Kidney (tissue), 13 donors: ENCODE measurements at regions not wholly inside any gene's neighbourhood (a gene's known extent, or its start where the extent isn't known, plus 50 kb on each side); places are given as distances from the start of the nearest gene placed in this dataset.

Experiments
- DNase-seq, 5 donors: peaks; one replicate each; pipeline ENCODE4 v3.0.0-alpha.2; 2013 to 2020
- FAIRE-seq: peaks from 2 replicates; lab custom pipeline; 2012; peaks lifted over from hg19 to GRCh38; lab: Jason Lieb, UNC
- H3K27ac ChIP-seq, 2 donors: one replicate each; pipeline ENCODE4 v1.7.0; 2013; ENCODE audit warnings: low read depth in 2 of 2, low read length in 2 of 2, inconsistent platforms in 1 of 2
- H3K27me3 ChIP-seq: one replicate; pipeline ENCODE4 v1.7.1; 2013; ENCODE audit warnings: low read length, inconsistent platforms; ENCODE audit not compliant: control insufficient read depth, insufficient read depth
- H3K36me3 ChIP-seq, 3 donors: one replicate each; pipeline versions ENCODE4 v1.7.0 to v1.7.1; 2013; ENCODE audit warnings: low read length in 3 of 3, control low read depth in 1 of 3, inconsistent platforms in 1 of 3; ENCODE audit not compliant: insufficient read depth in 3 of 3, control insufficient read depth in 2 of 3
- H3K4me1 ChIP-seq, 3 donors: one replicate each; pipeline versions ENCODE4 v1.7.0 to v1.7.1; 2013; ENCODE audit warnings: low read length in 3 of 3, inconsistent platforms in 1 of 3, low read depth in 1 of 3; ENCODE audit not compliant: control insufficient read depth in 2 of 3, insufficient read depth in 2 of 3
- H3K4me3 ChIP-seq, 3 donors: one replicate each; pipeline versions ENCODE4 v1.7.0 to v1.8.1; 2013; ENCODE audit warnings: low read length in 3 of 3, control low read depth in 1 of 3, inconsistent platforms in 1 of 3
- H3K9ac ChIP-seq, 3 donors: one replicate each; pipeline versions ENCODE4 v1.7.0 to v1.7.1; 2013; ENCODE audit warnings: low read length in 3 of 3, control low read depth in 1 of 3, inconsistent platforms in 1 of 3
- H3K9me3 ChIP-seq, 3 donors: one replicate each; pipeline versions ENCODE4 v1.7.0 to v1.7.1; 2013; ENCODE audit warnings: low read length in 3 of 3, control low read depth in 1 of 3, inconsistent platforms in 1 of 3; ENCODE audit not compliant: control insufficient read depth in 2 of 3, insufficient read depth in 1 of 3
- intact Hi-C: fragments of 100-400 bp; cut with DNase I; formaldehyde crosslinking; loops from one replicate; pipeline ENCODE4 v1.11.1; 2022
- TF ChIP-seq, protein P1 (sequence below): IDR thresholded peaks from 3 replicates; pipeline ENCODE4 v1.5.1; 2012; ENCODE audit warnings: mild to moderate bottlenecking, moderate library complexity, borderline replicate concordance; ENCODE audit not compliant: insufficient read depth; ENCODE audit errors: extremely low read depth
- donor health status: control.
- donor health status: control.
- donor health status: control.
- donor health status: control.
- donor health status: control.
- donor health status: DM: yes; HTN: yes; CAD: no.
- donor health status: Normal renal cell carcinoma (clear cell type).

DNA sequence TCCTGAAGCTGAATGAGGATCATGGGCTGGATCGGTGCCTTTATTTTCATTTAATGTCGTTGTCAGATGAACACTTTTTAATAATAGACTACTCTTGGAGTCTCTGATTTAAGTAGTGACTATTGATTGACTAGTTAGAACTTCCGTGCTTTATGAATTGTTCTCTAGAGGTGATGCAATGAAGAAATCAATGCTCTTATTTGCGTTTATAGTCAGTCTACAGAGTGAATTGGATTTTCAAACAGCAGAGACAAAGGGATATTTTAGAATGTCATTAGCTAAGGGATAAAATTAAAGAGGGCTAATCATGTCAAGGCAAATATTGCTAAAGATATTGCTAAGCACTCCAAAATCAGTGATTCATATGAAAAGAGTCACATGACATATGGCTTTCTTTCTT lies 652.0 kb upstream of the NRP1 start:
- Histone ChIP-seq H3K9me3 (no peaks in the 10 kb centered on the region), H3K27me3 (no peaks in the 10 kb centered on the region), H3K27ac (no peak overlapping the region), H3K4me3 (no peak overlapping the region), H3K9ac (no peak overlapping the region), H3K36me3 (no peaks in the 10 kb centered on the region), H3K4me1 (no peaks in the 10 kb centered on the region)
- TF ChIP-seq, protein P1, sequence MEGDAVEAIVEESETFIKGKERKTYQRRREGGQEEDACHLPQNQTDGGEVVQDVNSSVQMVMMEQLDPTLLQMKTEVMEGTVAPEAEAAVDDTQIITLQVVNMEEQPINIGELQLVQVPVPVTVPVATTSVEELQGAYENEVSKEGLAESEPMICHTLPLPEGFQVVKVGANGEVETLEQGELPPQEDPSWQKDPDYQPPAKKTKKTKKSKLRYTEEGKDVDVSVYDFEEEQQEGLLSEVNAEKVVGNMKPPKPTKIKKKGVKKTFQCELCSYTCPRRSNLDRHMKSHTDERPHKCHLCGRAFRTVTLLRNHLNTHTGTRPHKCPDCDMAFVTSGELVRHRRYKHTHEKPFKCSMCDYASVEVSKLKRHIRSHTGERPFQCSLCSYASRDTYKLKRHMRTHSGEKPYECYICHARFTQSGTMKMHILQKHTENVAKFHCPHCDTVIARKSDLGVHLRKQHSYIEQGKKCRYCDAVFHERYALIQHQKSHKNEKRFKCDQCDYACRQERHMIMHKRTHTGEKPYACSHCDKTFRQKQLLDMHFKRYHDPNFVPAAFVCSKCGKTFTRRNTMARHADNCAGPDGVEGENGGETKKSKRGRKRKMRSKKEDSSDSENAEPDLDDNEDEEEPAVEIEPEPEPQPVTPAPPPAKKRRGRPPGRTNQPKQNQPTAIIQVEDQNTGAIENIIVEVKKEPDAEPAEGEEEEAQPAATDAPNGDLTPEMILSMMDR = no peak
- DNase-seq = no peak
- intact Hi-C loops = no loop called here
- FAIRE-seq = no peak

DNA sequence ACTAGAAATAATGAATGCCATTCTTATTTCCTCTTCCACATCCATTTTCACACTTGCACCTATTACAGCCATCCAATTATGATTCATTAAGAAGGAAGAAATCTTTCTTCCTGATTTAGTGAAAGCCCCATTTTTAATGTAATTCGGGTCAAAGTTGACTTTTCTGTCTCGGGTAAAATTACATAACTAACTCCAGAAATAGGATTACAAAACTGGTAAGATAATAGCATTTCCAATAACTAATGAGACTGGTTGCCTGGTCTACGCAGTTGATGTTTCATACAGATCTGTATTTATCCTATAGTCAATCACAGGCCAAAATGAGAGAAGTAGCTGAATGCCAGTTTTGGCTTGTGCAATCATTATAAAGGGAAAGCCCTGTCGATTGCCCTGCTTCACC lies 651.5 kb upstream of the NRP1 start:
- H3K4me1 ChIP-seq = no peaks in the 10 kb centered on the region
- no peak for FAIRE-seq
- no peak overlapping the region for H3K9ac ChIP-seq

DNA sequence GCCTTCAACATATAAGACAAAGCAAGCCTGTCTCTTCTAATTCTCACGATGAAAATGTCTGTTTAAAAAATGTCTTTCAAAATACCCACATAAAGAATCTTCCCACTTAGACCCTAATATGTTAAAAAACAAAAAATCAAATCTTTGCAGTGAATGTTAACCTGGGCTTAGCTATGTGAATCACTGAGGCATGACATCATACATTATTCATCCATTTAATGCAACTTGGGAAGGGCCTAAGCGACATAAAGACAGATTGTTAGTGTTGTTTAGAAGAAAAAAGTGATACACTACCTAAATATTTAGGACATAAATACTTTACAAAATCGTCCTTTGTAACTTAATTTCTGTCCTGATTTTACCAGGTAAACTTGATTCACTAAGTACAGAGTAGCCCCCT lies 648.5 kb upstream of the NRP1 start:
- Histone ChIP-seq H3K9me3 (no peaks in the 10 kb centered on the region), H3K36me3 (no peaks in the 10 kb centered on the region), H3K4me3 (no peak overlapping the region), H3K4me1 (no peaks in the 10 kb centered on the region), H3K27ac (no peak overlapping the region), H3K27me3 (no peaks in the 10 kb centered on the region), H3K9ac (no peak overlapping the region)
- DNase-seq = no peak
- intact Hi-C loops = no loop called here
- no peak for FAIRE-seq
- TF ChIP-seq, protein P1 = no peak

More for the DNA sequence above, 651.5 kb upstream of the NRP1 start:
- DNase-seq = no peak
- no peaks in the 10 kb centered on the region for H3K9me3 ChIP-seq
- no peaks in the 10 kb centered on the region for H3K27me3 ChIP-seq
- intact Hi-C loops = no loop called here
- no peak overlapping the region for H3K4me3 ChIP-seq
- H3K36me3 ChIP-seq = no peaks in the 10 kb centered on the region
- TF ChIP-seq, protein P1 = no peak
- no peak overlapping the region for H3K27ac ChIP-seq

DNA sequence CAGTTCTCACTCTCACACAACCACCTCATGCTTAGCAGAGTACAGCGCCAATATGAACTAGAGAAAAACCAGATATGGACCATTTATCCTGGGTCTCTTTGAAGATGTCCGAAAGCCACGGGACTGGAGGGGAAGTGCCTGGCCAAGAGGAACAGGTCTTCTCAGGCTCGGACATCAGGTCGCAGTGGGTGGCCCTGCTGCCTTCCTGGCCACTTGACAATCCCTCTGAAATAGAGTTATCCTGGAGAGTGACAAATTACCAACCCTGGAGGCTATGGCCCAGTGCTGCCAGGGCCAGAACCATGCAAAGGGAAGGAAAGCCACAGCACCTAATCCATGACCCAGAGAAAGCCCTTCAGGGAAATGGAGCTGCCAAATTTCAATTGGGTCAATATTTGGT lies 646.8 kb upstream of the NRP1 start:
- H3K27me3 ChIP-seq = no peaks in the 10 kb centered on the region
- FAIRE-seq (no peak), DNase-seq (no peak)
- no peak overlapping the region for H3K27ac ChIP-seq
- TF ChIP-seq, protein P1 = no peak
- H3K4me1 ChIP-seq = no peaks in the 10 kb centered on the region
- H3K36me3 ChIP-seq = no peaks in the 10 kb centered on the region
- no peak overlapping the region for H3K9ac ChIP-seq
- intact Hi-C loops = no loop called here
- H3K9me3 ChIP-seq = no peaks in the 10 kb centered on the region
- H3K4me3 ChIP-seq = no peak overlapping the region
